22Rv1 (cell line): ENCODE measurements at regions not wholly inside any gene's neighbourhood (a gene's known extent, or its start where the extent isn't known, plus 50 kb on each side); places are given as distances from the start of the nearest gene placed in this dataset.

Source experiments
- H3K27ac ChIP-seq: fragments of 450-650 bp; 2 replicates; pipeline ENCODE4 v1.5.1; 2017
- ZFX ChIP-seq: fragments of 450-650 bp; IDR thresholded peaks from 2 replicates; pipeline ENCODE4 v1.6.1; 2017; ENCODE audit warnings: antibody characterized with exemption, borderline replicate concordance
- TF ChIP-seq, protein P1 (sequence below): fragments of 450-650 bp; IDR thresholded peaks from 2 replicates; pipeline ENCODE4 v1.5.1; 2017; ENCODE audit warnings: mild to moderate bottlenecking

DNA sequence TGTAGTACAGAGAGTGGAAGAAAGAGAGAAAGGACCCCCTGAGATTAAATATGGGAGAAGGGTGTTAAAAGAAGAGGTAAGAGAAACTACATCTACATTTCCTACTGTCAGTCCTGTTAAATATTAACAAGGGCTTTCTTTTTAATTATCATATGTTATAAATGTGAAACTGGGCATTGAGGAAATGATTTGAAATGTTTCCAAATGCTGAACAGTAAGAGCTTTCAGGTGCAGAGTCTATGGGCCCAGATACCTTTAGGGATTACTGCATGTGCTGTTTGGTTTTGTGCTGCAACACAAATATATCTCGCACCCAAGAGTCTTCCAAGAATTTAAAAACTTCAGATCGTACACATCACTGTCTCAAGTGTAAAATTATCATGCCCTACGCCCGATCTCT lies 176.3 kb downstream of the RBM26 start:
- TF ChIP-seq, protein P1, sequence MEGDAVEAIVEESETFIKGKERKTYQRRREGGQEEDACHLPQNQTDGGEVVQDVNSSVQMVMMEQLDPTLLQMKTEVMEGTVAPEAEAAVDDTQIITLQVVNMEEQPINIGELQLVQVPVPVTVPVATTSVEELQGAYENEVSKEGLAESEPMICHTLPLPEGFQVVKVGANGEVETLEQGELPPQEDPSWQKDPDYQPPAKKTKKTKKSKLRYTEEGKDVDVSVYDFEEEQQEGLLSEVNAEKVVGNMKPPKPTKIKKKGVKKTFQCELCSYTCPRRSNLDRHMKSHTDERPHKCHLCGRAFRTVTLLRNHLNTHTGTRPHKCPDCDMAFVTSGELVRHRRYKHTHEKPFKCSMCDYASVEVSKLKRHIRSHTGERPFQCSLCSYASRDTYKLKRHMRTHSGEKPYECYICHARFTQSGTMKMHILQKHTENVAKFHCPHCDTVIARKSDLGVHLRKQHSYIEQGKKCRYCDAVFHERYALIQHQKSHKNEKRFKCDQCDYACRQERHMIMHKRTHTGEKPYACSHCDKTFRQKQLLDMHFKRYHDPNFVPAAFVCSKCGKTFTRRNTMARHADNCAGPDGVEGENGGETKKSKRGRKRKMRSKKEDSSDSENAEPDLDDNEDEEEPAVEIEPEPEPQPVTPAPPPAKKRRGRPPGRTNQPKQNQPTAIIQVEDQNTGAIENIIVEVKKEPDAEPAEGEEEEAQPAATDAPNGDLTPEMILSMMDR, result no peak
- TF ChIP-seq ZFX, result no peak

DNA sequence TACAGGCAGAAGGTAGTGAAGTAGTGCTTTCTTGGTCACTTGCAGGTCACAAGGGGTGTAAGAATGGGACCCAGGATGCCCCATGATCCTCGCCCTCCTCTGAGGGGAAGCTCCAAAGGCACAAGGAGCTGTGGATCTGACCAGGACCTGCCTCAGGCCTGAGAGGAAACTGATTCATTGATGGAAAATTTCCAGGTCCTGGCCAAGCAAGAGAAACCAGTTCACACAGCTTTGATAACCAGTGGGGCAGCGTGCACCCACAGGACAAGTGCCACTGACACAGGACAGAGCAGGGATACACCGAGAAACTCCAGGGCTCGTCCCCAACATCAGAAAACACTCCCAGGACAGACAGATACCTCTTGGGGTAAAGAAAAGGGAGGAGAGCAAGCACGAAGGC lies 177.1 kb downstream of the RBM26 start:
- TF ChIP-seq, protein P1, result no peak
- TF ChIP-seq ZFX, result no peak
- H3K27ac ChIP-seq, result no peak overlapping the region

More for the DNA sequence above, 176.3 kb downstream of the RBM26 start:
- no peak overlapping the region for H3K27ac ChIP-seq

DNA sequence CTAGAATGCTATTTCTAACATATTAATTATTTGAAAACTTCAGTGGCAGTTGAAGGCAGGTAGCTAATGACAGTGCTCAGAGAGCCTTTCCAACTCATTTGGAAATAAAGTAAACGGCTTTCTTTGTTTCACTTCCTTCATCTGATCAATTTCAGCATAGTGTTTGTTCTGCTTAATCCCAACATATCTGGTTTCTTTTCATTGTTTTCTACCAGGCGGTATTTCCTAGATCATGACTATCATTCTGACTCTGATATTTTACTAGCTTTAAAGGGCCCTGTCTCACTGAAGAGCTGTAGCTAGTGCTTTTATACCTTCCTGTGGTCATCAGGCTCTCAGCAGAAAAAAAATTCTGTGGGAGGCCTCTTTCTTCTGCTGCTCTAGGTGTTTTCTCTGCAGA lies 178.6 kb downstream of the RBM26 start:
- no peak overlapping the region for H3K27ac ChIP-seq
- TF ChIP-seq, protein P1, result no peak
- no peak for TF ChIP-seq ZFX

DNA sequence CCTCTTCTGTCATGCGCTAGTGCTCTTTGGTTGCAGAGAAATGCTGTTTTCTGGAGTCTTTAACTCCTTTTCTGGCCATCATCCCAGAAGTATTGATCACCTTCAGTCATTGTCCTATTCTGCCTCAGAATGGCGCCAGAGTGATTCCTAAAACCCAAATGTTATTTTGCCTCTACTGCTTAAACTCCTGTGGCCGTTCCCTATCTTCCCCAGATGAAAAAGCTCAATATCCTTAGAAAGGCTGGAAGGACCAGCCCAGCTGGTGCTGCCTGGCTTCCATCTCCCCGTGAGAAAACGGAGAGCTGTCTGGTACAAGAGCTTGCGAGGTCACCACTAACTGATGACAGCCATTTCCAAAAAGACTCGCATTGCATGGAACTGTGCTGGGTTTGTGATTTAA lies 179.1 kb downstream of the RBM26 start:
- no peak for TF ChIP-seq ZFX
- TF ChIP-seq, protein P1, result no peak
- H3K27ac ChIP-seq, result no peak overlapping the region

DNA sequence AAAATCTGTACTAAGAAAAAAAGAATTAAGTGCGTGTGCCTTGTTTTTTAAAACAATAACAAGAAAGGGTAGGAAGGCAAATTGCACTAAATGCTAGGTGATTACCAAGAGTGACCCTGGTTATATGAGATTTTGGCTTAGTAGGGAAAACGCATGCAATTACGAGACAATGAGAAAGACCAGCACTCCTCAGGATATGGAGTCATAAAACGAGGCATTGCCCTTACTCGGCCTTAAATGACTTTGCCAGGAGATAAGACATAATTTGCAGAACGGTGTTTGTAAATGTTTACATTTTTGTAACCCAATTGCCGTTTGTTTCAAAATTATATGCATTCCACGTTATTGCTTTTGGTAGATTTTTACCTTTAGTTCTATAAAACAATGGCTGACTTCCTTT lies 179.8 kb downstream of the RBM26 start:
- TF ChIP-seq, protein P1, result no peak
- no peak for TF ChIP-seq ZFX
- H3K27ac ChIP-seq, result no peak overlapping the region

DNA sequence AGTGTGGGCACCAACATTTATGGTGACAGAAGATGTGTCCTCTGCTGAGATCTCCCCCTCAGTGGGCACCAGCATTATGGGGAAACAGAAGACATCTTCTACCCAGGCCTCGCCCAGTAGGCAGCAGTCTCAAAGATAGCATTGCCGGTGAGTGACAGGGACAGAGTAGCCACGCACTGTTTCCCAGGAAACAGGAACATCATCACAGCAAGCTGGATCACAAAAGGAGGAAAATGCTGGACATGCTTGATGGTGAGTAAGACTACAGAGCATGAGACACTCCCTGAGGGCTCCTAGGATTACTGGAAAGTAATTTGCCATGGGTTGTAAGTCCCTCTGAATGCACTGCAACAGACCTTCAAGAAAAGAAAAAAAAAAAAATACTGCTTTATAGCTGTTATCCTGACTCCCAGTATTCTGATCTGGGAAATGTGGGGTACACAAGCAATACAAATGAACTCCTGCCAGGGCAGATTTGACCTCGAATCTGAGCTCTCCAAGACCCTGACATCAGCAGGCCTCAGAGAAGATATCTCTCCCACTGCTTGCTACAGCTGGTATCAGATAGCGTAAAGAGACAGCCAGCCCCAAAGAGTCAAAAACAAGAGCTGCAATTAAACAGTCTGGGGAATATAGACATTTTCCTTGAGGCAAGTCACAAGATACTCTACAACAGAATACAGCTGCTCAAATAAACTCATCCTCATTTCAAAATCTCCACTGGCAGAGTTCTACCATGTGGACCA lies 180.4 kb downstream of the RBM26 start:
- no peak for TF ChIP-seq ZFX
- TF ChIP-seq, protein P1, result no peak
- H3K27ac ChIP-seq, result no peak overlapping the region

DNA sequence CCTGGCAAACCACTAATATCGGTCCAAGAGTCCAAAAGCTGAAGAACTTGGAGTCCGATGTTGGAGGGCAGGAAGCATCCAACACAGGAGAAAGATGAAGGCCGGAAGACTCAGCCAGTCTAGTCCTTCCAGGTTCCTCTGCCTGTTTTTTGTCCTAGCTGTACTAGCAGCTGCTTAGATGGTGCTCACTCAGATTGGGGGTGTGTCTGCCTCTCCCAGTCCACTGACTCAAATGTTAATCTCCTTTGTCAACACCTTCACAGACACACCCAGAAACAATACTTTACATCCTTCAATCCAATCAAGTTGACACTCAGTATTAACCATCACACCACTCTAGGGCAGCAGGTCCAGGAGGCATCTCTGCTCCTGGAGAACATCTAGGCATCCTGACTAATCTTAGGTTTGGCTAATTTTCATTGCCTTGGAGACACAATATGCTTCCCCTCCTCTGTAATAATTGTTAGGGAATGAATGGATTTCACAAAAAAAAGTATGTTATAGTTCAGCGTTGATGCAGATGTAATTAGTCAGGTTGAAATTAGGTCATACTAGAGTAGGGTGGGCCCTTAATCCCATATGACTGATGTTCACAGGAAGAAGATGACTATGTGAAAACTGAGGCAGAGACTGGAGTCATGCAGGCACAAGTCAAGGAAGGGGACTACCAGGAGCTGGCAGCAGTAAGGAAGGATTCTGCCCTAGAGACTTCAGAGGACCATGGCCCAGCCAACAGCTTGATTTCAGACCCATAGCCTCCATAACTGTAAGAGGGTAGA lies 183.4 kb downstream of the RBM26 start:
- TF ChIP-seq, protein P1, result no peak
- no peak for TF ChIP-seq ZFX
- no peak overlapping the region for H3K27ac ChIP-seq
